ENCODE measurements at regions not wholly inside any gene's neighbourhood (a gene's known extent, or its start where the extent isn't known, plus 50 kb on each side); places are given as distances from the start of the nearest gene placed in this dataset.

DNA sequence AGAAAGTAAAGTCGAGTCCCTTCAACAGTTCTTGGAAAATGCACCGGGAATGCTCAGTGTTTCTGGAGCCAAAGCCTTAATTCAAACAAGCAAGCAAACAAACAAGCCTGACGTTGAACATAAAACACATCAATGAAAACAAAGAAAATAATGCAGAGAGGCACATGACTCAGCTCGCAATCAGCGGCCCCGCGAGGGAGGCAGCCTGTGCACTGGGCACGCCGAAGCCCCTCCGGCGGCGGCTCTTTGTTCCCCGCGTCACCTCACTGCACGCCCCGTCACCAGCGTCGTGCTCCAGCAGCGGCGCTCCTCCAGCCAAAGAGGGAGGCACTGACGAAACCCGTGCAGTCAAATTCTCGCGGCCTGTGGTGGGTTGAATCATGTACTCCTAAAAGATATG lies 151.5 kb downstream of the DNAJB6 start:
- no peak for TF ChIP-seq CTCF (IDR thresholded peaks at IDR 0.05)
- TF ChIP-seq YY1 (IDR thresholded peaks at IDR 0.05; ENCODE audit: low read depth) = no peak
- no peak for TF ChIP-seq FOXJ3 (CRISPR knock-in tag; IDR thresholded peaks at IDR 0.05)
- TF ChIP-seq, protein P1, sequence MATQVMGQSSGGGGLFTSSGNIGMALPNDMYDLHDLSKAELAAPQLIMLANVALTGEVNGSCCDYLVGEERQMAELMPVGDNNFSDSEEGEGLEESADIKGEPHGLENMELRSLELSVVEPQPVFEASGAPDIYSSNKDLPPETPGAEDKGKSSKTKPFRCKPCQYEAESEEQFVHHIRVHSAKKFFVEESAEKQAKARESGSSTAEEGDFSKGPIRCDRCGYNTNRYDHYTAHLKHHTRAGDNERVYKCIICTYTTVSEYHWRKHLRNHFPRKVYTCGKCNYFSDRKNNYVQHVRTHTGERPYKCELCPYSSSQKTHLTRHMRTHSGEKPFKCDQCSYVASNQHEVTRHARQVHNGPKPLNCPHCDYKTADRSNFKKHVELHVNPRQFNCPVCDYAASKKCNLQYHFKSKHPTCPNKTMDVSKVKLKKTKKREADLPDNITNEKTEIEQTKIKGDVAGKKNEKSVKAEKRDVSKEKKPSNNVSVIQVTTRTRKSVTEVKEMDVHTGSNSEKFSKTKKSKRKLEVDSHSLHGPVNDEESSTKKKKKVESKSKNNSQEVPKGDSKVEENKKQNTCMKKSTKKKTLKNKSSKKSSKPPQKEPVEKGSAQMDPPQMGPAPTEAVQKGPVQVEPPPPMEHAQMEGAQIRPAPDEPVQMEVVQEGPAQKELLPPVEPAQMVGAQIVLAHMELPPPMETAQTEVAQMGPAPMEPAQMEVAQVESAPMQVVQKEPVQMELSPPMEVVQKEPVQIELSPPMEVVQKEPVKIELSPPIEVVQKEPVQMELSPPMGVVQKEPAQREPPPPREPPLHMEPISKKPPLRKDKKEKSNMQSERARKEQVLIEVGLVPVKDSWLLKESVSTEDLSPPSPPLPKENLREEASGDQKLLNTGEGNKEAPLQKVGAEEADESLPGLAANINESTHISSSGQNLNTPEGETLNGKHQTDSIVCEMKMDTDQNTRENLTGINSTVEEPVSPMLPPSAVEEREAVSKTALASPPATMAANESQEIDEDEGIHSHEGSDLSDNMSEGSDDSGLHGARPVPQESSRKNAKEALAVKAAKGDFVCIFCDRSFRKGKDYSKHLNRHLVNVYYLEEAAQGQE (IDR thresholded peaks at IDR 0.05; ENCODE audit: low read depth, low read length) = no peak
- TF ChIP-seq GABPA (IDR thresholded peaks at IDR 0.05; ENCODE audit: low read depth) = no peak
- no peak for TF ChIP-seq EP300 (IDR thresholded peaks at IDR 0.05; ENCODE audit: borderline replicate concordance in 1 of 2, low read depth in 1 of 2, low read length in 1 of 2)
- no peak for TF ChIP-seq NRF1 (IDR thresholded peaks at IDR 0.05; ENCODE audit: low read depth, low read length)

All from SK-N-SH (cell line).